ENCODE measurements at regions not wholly inside any gene's neighbourhood (a gene's known extent, or its start where the extent isn't known, plus 50 kb on each side); places are given as distances from the start of the nearest gene placed in this dataset.

- Histone ChIP-seq H3K4me3 (no peak overlapping the region), H3K36me3 (ENCODE audit: control insufficient read depth, insufficient read depth, low read length) (no peaks in the 10 kb centered on the region), H3K4me1 (replicated peaks in 1 of 2; ENCODE audit: control insufficient read depth in 2 of 2, insufficient read depth in 2 of 2, low read length in 2 of 2) (no peaks in the 10 kb centered on the region), H3K9me3 (replicated peaks; ENCODE audit: control insufficient read depth, insufficient read depth, low read depth, low read length) (no peaks in the 10 kb centered on the region), H3K27ac (ENCODE audit: extremely low read depth, low read depth, low read length) (no peak overlapping the region), H4K20me1 (replicated peaks; ENCODE audit: control insufficient read depth, insufficient read depth, low read length) (no peaks in the 10 kb centered on the region), H2AFZ (ENCODE audit: low read depth, low read length) (no peak overlapping the region), H3K27me3 (ENCODE audit: control insufficient read depth in 2 of 2, insufficient read depth in 2 of 2, low read length in 2 of 2) (no peaks in the 10 kb centered on the region), H3K9ac (ENCODE audit: insufficient read depth in 1 of 2, low read depth in 2 of 2, low read length in 2 of 2) (no peak overlapping the region), H3K79me2 (ENCODE audit: control insufficient read depth, insufficient read depth, low read length) (no peaks in the 10 kb centered on the region), H3K4me2 (ENCODE audit: insufficient read depth, low read length) (no peak overlapping the region), H3K9me1 (ENCODE audit: control insufficient read depth, insufficient read depth, low read length) (no peaks in the 10 kb centered on the region)
- in situ Hi-C loops (cut with MboI), result no loop called here
- CTCF ChIA-PET (ENCODE audit: low intra/inter-chr PET ratio), result no interaction called here
- DNase-seq (ENCODE audit: extremely low read depth in 1 of 4, low spot score in 3 of 4) (no peak), FAIRE-seq (no peak), ATAC-seq (no peak)
- TF ChIP-seq ZNF57 (CRISPR knock-in tag; IDR thresholded peaks at IDR 0.05), result no peak
- TF ChIP-seq HOXB6 (CRISPR knock-in tag; IDR thresholded peaks at IDR 0.05; ENCODE audit: borderline replicate concordance), result no peak
- no peak for TF ChIP-seq GTF2E2 (tag; IDR thresholded peaks at IDR 0.05)
- TF ChIP-seq MAX (CRISPR knock-in tag; IDR thresholded peaks at IDR 0.05), result no peak
- TF ChIP-seq RREB1 (CRISPR knock-in tag; IDR thresholded peaks at IDR 0.05), result no peak
- TF ChIP-seq FOXJ2 (tag; IDR thresholded peaks at IDR 0.05), result no peak
- no peak for TF ChIP-seq NFYB (IDR thresholded peaks at IDR 0.05; ENCODE audit: extremely low read depth, insufficient read length)
- TF ChIP-seq ZNF436 (CRISPR knock-in tag; IDR thresholded peaks at IDR 0.05), result no peak
- no peak for TF ChIP-seq RBM14 (IDR thresholded peaks at IDR 0.05; ENCODE audit: borderline replicate concordance, insufficient read depth, low read depth, low read length)
- TF ChIP-seq IRF2 (CRISPR knock-in tag; IDR thresholded peaks at IDR 0.05), result no peak
- no peak for TF ChIP-seq CREM (IDR thresholded peaks at IDR 0.05; ENCODE audit: low read depth)
- no peak for TF ChIP-seq FOXP1 (CRISPR knock-in tag; IDR thresholded peaks at IDR 0.05)
- TF ChIP-seq GATAD2A (IDR thresholded peaks at IDR 0.05), result no peak
- no peak for TF ChIP-seq CC2D1A (IDR thresholded peaks at IDR 0.05)
- TF ChIP-seq FIP1L1 (IDR thresholded peaks at IDR 0.05; ENCODE audit: low read depth, low read length, poor library complexity, severe bottlenecking), result no peak
- POLR2A ChIA-PET, result no interaction called here
- BruUV-seq (replicated peaks), result no TSS peak
- 0% methylated on average over 2 of the region's 2 CpGs for WGBS (ENCODE audit: insufficient coverage, low coverage, missing lambda C conversion rate)
- intact Hi-C loops (cut with micrococcal nuclease), result no loop called here
Observed at GRCh38 chr6:78599526-78599925, 267.8 kb upstream of the IRAK1BP1 start.

Data from K562 (cell line).